ENCODE measurements at regions not wholly inside any gene's neighbourhood (a gene's known extent, or its start where the extent isn't known, plus 50 kb on each side); places are given as distances from the start of the nearest gene placed in this dataset.
"Not testable (repeated sequence)": the region's sequence is repeated elsewhere in the genome, so short reads cannot be mapped to it uniquely, and the experiment has no call there.

- DNase-seq (ENCODE audit: low read depth, low spot score) = no peak
These were observed 1764.1 kb upstream of the CELF4 start for GRCh38 chr18:39329496-39330275.

GRCh38 chr18:39326772-39327171 lies 1761.2 kb upstream of the CELF4 start:
- DNase-seq (ENCODE audit: low read depth, low spot score) = no peak

GRCh38 chr18:39325973-39326372 lies 1760.4 kb upstream of the CELF4 start:
- DNase-seq (ENCODE audit: low read depth, low spot score) = no peak

- no peak for DNase-seq (ENCODE audit: low read depth, low spot score)
These were observed 1753.5 kb upstream of the CELF4 start for GRCh38 chr18:39319141-39319540.

GRCh38 chr18:39318462-39318861 lies 1752.9 kb upstream of the CELF4 start:
- no peak for DNase-seq (ENCODE audit: low read depth, low spot score)

GRCh38 chr18:39318008-39318407 lies 1752.4 kb upstream of the CELF4 start:
- no peak for DNase-seq (ENCODE audit: low read depth, low spot score)

GRCh38 chr18:39314595-39314994 lies 1749.0 kb upstream of the CELF4 start:
- DNase-seq (ENCODE audit: low read depth, low spot score) = no peak

GRCh38 chr18:39313992-39314391 lies 1748.4 kb upstream of the CELF4 start:
- DNase-seq (ENCODE audit: low read depth, low spot score) = no peak

GRCh38 chr18:39311111-39311712 lies 1745.6 kb upstream of the CELF4 start:
- DNase-seq (ENCODE audit: low read depth, low spot score) = no peak

- not testable (repeated sequence) for DNase-seq (ENCODE audit: low read depth, low spot score)
These were observed 1743.4 kb upstream of the CELF4 start for GRCh38 chr18:39308931-39309521.

GRCh38 chr18:39305766-39306165 lies 1740.2 kb upstream of the CELF4 start:
- DNase-seq (ENCODE audit: low read depth, low spot score) = no peak

GRCh38 chr18:39302481-39302880 lies 1736.9 kb upstream of the CELF4 start:
- DNase-seq (ENCODE audit: low read depth, low spot score) = no peak

GRCh38 chr18:39299152-39299551 lies 1733.6 kb upstream of the CELF4 start:
- no peak for DNase-seq (ENCODE audit: low read depth, low spot score)

- no peak for DNase-seq (ENCODE audit: low read depth, low spot score)
These were observed 1731.6 kb upstream of the CELF4 start for GRCh38 chr18:39297225-39297624.

GRCh38 chr18:39296293-39296888 lies 1730.8 kb upstream of the CELF4 start:
- no peak for DNase-seq (ENCODE audit: low read depth, low spot score)

- DNase-seq (ENCODE audit: low read depth, low spot score) = no peak
These were observed 1711.2 kb upstream of the CELF4 start for GRCh38 chr18:39276764-39277163.

GRCh38 chr18:39274535-39274934 lies 1708.9 kb upstream of the CELF4 start:
- peak; percentile 17 for DNase-seq (ENCODE audit: low read depth, low spot score)

GRCh38 chr18:39272230-39272629 lies 1706.6 kb upstream of the CELF4 start:
- DNase-seq (ENCODE audit: low read depth, low spot score) = no peak

GRCh38 chr18:39271654-39272053 lies 1706.1 kb upstream of the CELF4 start:
- no peak for DNase-seq (ENCODE audit: low read depth, low spot score)

- no peak for DNase-seq (ENCODE audit: low read depth, low spot score)
These were observed 1695.0 kb upstream of the CELF4 start for GRCh38 chr18:39260565-39260964.

GRCh38 chr18:39259736-39260135 lies 1694.1 kb upstream of the CELF4 start:
- no peak for DNase-seq (ENCODE audit: low read depth, low spot score)

GRCh38 chr18:39244242-39244641 lies 1678.6 kb upstream of the CELF4 start:
- DNase-seq (ENCODE audit: low read depth, low spot score) = no peak

- DNase-seq (ENCODE audit: low read depth, low spot score) = no peak
These were observed 1675.9 kb upstream of the CELF4 start for GRCh38 chr18:39241534-39241933.

Data from smooth muscle cell of the brain vasculature (primary cell).